GM10266 (cell line): ENCODE measurements at regions not wholly inside any gene's neighbourhood (a gene's known extent, or its start where the extent isn't known, plus 50 kb on each side); places are given as distances from the start of the nearest gene placed in this dataset.

Experiments used
- DNase-seq: peaks from one replicate; pipeline ENCODE4 v3.0.0; 2012; ENCODE audit errors: extremely low spot score
- CTCF ChIP-seq: IDR thresholded peaks from 2 replicates; pipeline ENCODE4 v1.5.1; 2012; ENCODE audit warnings: mild to moderate bottlenecking, low read depth; ENCODE audit not compliant: control insufficient read depth, insufficient read depth; ENCODE audit errors: missing control alignments

- DNase-seq = no peak
- TF ChIP-seq CTCF = no peak
Measured at GRCh38 chr3:30400926-30401325, 205.5 kb upstream of the TGFBR2 start.

GRCh38 chr3:30401971-30402370 lies 204.4 kb upstream of the TGFBR2 start:
- no peak for DNase-seq

GRCh38 chr3:30407651-30408050 lies 198.8 kb upstream of the TGFBR2 start:
- no peak for DNase-seq
- no peak for TF ChIP-seq CTCF

More at GRCh38 chr3:30401971-30402370, 204.4 kb upstream of the TGFBR2 start:
- no peak for TF ChIP-seq CTCF

- no peak for DNase-seq
- no peak for TF ChIP-seq CTCF
Measured at GRCh38 chr3:30408105-30408557, 198.3 kb upstream of the TGFBR2 start.

- DNase-seq = no peak
- TF ChIP-seq CTCF = no peak
Measured at GRCh38 chr3:30418443-30418842, 188.0 kb upstream of the TGFBR2 start.

GRCh38 chr3:30421266-30421665 lies 185.1 kb upstream of the TGFBR2 start:
- TF ChIP-seq CTCF = no peak

GRCh38 chr3:30426293-30426993 lies 180.0 kb upstream of the TGFBR2 start:
- no peak for DNase-seq
- TF ChIP-seq CTCF = no peak

More at GRCh38 chr3:30421266-30421665, 185.1 kb upstream of the TGFBR2 start:
- DNase-seq = no peak
